22Rv1 (cell line): ENCODE measurements at regions not wholly inside any gene's neighbourhood (a gene's known extent, or its start where the extent isn't known, plus 50 kb on each side); places are given as distances from the start of the nearest gene placed in this dataset.

ENCODE experiments used
- ZFX ChIP-seq: fragments of 450-650 bp; IDR thresholded peaks from 2 replicates; pipeline ENCODE4 v1.6.1; 2017; ENCODE audit warnings: antibody characterized with exemption, borderline replicate concordance
- TF ChIP-seq, protein P1 (sequence below): fragments of 450-650 bp; IDR thresholded peaks from 2 replicates; pipeline ENCODE4 v1.5.1; 2017; ENCODE audit warnings: mild to moderate bottlenecking

DNA sequence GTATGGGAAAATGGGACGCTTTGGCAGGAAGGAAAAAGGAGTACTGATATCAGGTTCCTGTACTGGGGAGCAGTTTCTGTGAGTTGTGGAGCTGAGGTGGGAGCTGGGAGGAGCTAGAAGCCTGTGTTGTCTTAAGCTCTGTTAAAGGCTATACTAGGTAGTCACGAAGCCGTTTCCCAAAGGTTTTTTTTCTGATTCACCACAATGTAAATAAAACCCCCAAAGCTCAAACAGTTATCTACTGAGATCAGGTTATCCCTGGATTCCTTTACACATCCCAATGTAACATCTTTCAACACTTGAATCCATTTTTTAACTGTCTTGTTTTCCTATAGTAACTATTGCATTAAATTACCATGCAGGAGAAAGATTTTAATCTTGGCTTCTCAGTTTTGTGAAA, 297.4 kb upstream of the SFRP2 start:
- TF ChIP-seq, protein P1, sequence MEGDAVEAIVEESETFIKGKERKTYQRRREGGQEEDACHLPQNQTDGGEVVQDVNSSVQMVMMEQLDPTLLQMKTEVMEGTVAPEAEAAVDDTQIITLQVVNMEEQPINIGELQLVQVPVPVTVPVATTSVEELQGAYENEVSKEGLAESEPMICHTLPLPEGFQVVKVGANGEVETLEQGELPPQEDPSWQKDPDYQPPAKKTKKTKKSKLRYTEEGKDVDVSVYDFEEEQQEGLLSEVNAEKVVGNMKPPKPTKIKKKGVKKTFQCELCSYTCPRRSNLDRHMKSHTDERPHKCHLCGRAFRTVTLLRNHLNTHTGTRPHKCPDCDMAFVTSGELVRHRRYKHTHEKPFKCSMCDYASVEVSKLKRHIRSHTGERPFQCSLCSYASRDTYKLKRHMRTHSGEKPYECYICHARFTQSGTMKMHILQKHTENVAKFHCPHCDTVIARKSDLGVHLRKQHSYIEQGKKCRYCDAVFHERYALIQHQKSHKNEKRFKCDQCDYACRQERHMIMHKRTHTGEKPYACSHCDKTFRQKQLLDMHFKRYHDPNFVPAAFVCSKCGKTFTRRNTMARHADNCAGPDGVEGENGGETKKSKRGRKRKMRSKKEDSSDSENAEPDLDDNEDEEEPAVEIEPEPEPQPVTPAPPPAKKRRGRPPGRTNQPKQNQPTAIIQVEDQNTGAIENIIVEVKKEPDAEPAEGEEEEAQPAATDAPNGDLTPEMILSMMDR = no peak
- TF ChIP-seq ZFX = no peak
